Psoas muscle (tissue), 7 donors: ENCODE measurements at regions not wholly inside any gene's neighbourhood (a gene's known extent, or its start where the extent isn't known, plus 50 kb on each side); places are given as distances from the start of the nearest gene placed in this dataset.

Experiments
- ATAC-seq, 4 donors: fragments of 200-7000 bp; cut with Tn5 transposase; one replicate each; pipeline ENCODE4 v1.9.1; 2020; ENCODE audit warnings: moderate library complexity in 3 of 4, mild to moderate bottlenecking in 2 of 4
- DNase-seq, 2 donors: peaks; one replicate each; pipeline ENCODE4 v3.0.0-alpha.2; 2020
- H3K27ac ChIP-seq: fragments of 200-600 bp; one replicate; pipeline ENCODE4 v1.8.0; 2022
- H3K27me3 ChIP-seq, 3 donors: fragments of 200-600 bp in 1 of 3; one replicate each; pipeline versions ENCODE4 v1.6.1 to v1.8.0; 2013 to 2022; ENCODE audit warnings: low read length in 2 of 3, mild to moderate bottlenecking in 2 of 3, moderate library complexity in 1 of 3; ENCODE audit not compliant: insufficient read depth in 3 of 3
- H3K36me3 ChIP-seq, 2 donors: fragments of 200-600 bp in 1 of 2; one replicate each; pipeline versions ENCODE4 v1.6.1 to v1.8.0; 2013 to 2022; ENCODE audit warnings: low read depth in 1 of 2, mild to moderate bottlenecking in 1 of 2, moderate library complexity in 1 of 2; ENCODE audit not compliant: insufficient read depth in 1 of 2
- H3K4me1 ChIP-seq: fragments of 200-600 bp; one replicate; pipeline ENCODE4 v1.8.0; 2022
- H3K4me3 ChIP-seq: fragments of 200-600 bp; one replicate; pipeline ENCODE4 v1.8.0; 2022; ENCODE audit warnings: mild to moderate bottlenecking
- H3K9me3 ChIP-seq: fragments of 200-600 bp; one replicate; pipeline ENCODE4 v1.8.0; 2022
- CTCF ChIP-seq: fragments of 200-600 bp; IDR thresholded peaks from one replicate; pipeline ENCODE4 v1.8.0; 2022; ENCODE audit warnings: antibody characterized with exemption
- WGBS, 3 donors: extraction: QIAGEN DNeasy Blood & Tissue Kit; methylation state at CpG; one replicate each; pipeline versions ENCODE4 v1.1.6 to v1.1.7; 2013; 5-methylcytosine and 5-hydroxymethylcytosine counted together
- intact Hi-C, 2 donors: fragments of 100-400 bp; cut with DNase I; formaldehyde crosslinking; loops; one replicate each; pipeline versions ENCODE4 v1.11.0 to v1.14.2; 2022
- donor health status: healthy with polysubstance abuse.
- donor health status: DM: no; HTN: no; CAD: no; lungs with moderate emphysema.
- donor health status: Bipolar disorder and iron deficiency.
- donor health status: healthy.
- donor health status: DM: yes; HTN: yes; CAD: no.
- donor health status: DM: no; HTN: no; CAD: no.
- donor health status: DM: yes; HTN: yes; CAD: no.

DNA sequence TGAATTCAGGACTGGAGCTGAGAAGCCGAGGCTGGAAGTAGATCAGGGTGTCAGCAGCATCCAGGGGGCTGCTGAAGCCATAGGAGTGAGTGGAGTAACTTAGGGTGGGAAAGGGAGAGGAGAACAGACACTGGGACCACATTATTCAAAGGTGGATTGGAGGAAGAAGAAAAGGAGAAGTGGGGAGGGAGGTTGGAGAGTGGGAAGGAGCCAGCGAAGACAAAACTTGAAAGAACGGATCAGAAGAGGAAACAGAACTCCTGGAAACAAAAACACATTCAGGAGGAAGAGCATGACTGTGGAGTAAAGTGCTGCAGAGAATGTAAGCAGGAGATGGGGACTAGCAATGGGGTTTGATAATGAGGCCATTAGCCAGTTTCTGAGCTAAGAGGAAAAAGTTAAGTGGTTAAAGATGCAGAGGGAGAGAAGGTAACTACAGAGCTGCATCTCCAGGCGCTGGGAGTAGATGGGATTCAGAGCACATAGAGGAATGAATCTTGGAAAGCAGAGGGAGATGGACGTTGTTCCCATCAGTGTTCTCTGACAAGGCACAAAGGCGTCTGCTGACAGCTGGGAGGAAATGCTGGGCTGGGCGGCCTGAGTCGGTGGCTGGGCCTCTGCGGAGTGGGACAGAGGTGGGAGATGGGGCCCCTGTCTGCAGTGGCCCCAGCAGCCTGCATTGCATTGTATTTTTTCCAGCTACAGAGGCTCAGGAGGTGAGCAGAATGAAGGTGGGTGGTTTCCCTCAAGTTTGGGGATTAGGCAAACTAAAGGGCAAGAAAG, 63.1 kb upstream of the LEP start:
- ATAC-seq (no peak), DNase-seq (no peak)
- no peaks in the 10 kb centered on the region for H3K36me3 ChIP-seq
- H3K9me3 ChIP-seq = no peaks in the 10 kb centered on the region
- WGBS, 3 donors = 43 to 50% (median 49%) methylated on average over 9 of the region's 9 CpGs
- intact Hi-C loops = no loop called here
- peaks cover 0 to 18% (median 3%) of the 10 kb centered on the region in 3 donors for H3K27me3 ChIP-seq
- no peak overlapping the region for H3K27ac ChIP-seq
- H3K4me1 ChIP-seq = no peaks in the 10 kb centered on the region
- H3K4me3 ChIP-seq = no peak overlapping the region
- TF ChIP-seq CTCF = no peak

GRCh38 chr7:128178611-128179010, 62.5 kb upstream of the LEP start:
- DNase-seq (no peak), ATAC-seq (no peak)
- Histone ChIP-seq H3K4me1 (no peaks in the 10 kb centered on the region), H3K27me3 (peaks cover 0 to 11% (median 3%) of the 10 kb centered on the region in 3 donors), H3K9me3 (no peaks in the 10 kb centered on the region), H3K4me3 (no peak overlapping the region), H3K36me3 (no peaks in the 10 kb centered on the region), H3K27ac (no peak overlapping the region)
- 82 to 85% (median 84%) methylated on average over 3 of the region's 3 CpGs for WGBS, 3 donors
- intact Hi-C loops = no loop called here
- TF ChIP-seq CTCF = no peak

DNA sequence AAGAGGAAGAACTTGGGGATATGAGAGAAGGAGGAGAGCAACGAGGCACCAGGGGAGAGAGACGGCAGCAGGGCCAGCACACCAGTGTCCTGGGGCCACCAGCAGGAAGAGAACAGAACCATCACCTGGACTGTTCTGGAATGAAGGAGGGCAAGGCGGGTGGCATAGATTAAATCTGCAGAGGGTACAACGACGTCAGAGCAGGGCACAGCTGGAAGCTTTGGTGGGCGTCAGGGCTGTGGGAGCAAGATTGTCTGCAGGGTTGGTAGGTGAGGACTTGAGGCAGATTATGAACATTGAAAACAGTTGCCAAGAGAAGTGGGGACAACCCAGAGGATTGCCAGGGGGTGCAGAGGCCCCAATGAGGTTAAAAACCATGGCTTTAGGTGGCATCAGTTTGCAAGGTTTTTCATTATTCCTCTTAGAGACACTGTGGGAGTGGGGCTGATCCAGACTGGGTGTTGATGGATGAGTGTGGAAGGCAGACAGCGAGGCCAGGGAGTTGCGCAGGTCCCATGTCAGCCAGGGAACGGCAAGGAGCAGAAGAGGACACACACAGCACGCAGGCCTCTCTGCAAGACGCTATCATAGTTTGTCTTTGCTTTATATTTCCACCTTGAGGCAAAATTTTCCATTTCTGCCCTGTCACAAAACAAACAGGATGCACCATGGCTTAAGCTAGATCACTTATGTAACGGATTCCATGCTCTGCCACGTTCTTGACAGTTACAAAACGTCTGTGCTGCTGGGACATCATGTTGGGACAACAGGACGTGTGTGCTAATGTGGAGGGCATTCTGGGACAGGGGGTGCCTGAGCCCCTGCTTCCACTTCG, 52.5 kb upstream of the LEP start:
- no peak for TF ChIP-seq CTCF
- DNase-seq (no peak), ATAC-seq (no peak)
- Histone ChIP-seq H3K27ac (no peak overlapping the region), H3K4me1 (no peaks in the 10 kb centered on the region), H3K9me3 (no peaks in the 10 kb centered on the region), H3K36me3 (no peaks in the 10 kb centered on the region), H3K4me3 (no peak overlapping the region), H3K27me3 (peaks cover 0 to 29% (median 5%) of the 10 kb centered on the region in 3 donors)
- intact Hi-C loops = no loop called here
- WGBS, 3 donors = 65 to 66% (median 65%) methylated on average over 16 of the region's 16 CpGs

- Histone ChIP-seq H3K27me3 (peaks cover 0 to 35% (median 7%) of the 10 kb centered on the region in 3 donors), H3K27ac (no peak overlapping the region), H3K36me3 (no peaks in the 10 kb centered on the region), H3K4me3 (no peak overlapping the region), H3K4me1 (no peaks in the 10 kb centered on the region), H3K9me3 (no peaks in the 10 kb centered on the region)
- no peak for TF ChIP-seq CTCF
- intact Hi-C loops = no loop called here
- ATAC-seq = no peak
- 83 to 85% (median 85%) methylated on average over 8 of the region's 8 CpGs for WGBS, 3 donors
- no peak for DNase-seq
Observed at GRCh38 chr7:128189231-128189930, 51.7 kb upstream of the LEP start.
